HG03280 (cell line): ENCODE measurements at regions not wholly inside any gene's neighbourhood (a gene's known extent, or its start where the extent isn't known, plus 50 kb on each side); places are given as distances from the start of the nearest gene placed in this dataset.

Experiments
- ATAC-seq: cut with Tn5 transposase; IDR thresholded peaks from one replicate; pipeline ENCODE4 v1.9.1; 2021; ENCODE audit warnings: mild to moderate bottlenecking, moderate library complexity; ENCODE audit not compliant: unreplicated experiment

GRCh38 chr2:118705032-118705431 lies 142.4 kb downstream of the EN1 start:
- ATAC-seq, result no peak

GRCh38 chr2:118699447-118700175 lies 147.8 kb downstream of the EN1 start:
- ATAC-seq, result no peak

GRCh38 chr2:118698564-118698963 lies 148.9 kb downstream of the EN1 start:
- no peak for ATAC-seq

GRCh38 chr2:118697781-118698180 lies 149.7 kb downstream of the EN1 start:
- ATAC-seq, result no peak

- ATAC-seq, result no peak
Measured at GRCh38 chr2:118696786-118697465, 150.5 kb downstream of the EN1 start.

GRCh38 chr2:118693287-118693822 lies 154.1 kb downstream of the EN1 start:
- no peak for ATAC-seq

- ATAC-seq, result no peak
Measured at GRCh38 chr2:118689874-118690273, 157.6 kb downstream of the EN1 start.

- ATAC-seq, result no peak
Measured at GRCh38 chr2:118689456-118689855, 158.0 kb downstream of the EN1 start.

GRCh38 chr2:118689033-118689432 lies 158.4 kb downstream of the EN1 start:
- no peak for ATAC-seq

GRCh38 chr2:118687698-118688097 lies 159.8 kb downstream of the EN1 start:
- no peak for ATAC-seq

- no peak for ATAC-seq
Measured at GRCh38 chr2:118687192-118687591, 160.3 kb downstream of the EN1 start.

- ATAC-seq, result no peak
Measured at GRCh38 chr2:118686346-118686745, 161.1 kb downstream of the EN1 start.

GRCh38 chr2:118683460-118683859 lies 164.0 kb downstream of the EN1 start:
- no peak for ATAC-seq

GRCh38 chr2:118678985-118679384 lies 168.5 kb downstream of the EN1 start:
- ATAC-seq, result no peak

- no peak for ATAC-seq
Measured at GRCh38 chr2:118677546-118677945, 169.9 kb downstream of the EN1 start.

GRCh38 chr2:118675531-118675930 lies 171.9 kb downstream of the EN1 start:
- ATAC-seq, result no peak

- ATAC-seq, result no peak
Measured at GRCh38 chr2:118672571-118673158, 174.8 kb downstream of the EN1 start.

- ATAC-seq, result no peak
Measured at GRCh38 chr2:118671701-118672454, 175.6 kb downstream of the EN1 start.

- ATAC-seq, result no peak
Measured at GRCh38 chr2:118670838-118671237, 176.6 kb downstream of the EN1 start.

- no peak for ATAC-seq
Measured at GRCh38 chr2:118670276-118670675, 177.2 kb downstream of the EN1 start.

- ATAC-seq, result no peak
Measured at GRCh38 chr2:118669654-118670053, 177.8 kb downstream of the EN1 start.
